ENCODE measurements at regions not wholly inside any gene's neighbourhood (a gene's known extent, or its start where the extent isn't known, plus 50 kb on each side); places are given as distances from the start of the nearest gene placed in this dataset.

DNA sequence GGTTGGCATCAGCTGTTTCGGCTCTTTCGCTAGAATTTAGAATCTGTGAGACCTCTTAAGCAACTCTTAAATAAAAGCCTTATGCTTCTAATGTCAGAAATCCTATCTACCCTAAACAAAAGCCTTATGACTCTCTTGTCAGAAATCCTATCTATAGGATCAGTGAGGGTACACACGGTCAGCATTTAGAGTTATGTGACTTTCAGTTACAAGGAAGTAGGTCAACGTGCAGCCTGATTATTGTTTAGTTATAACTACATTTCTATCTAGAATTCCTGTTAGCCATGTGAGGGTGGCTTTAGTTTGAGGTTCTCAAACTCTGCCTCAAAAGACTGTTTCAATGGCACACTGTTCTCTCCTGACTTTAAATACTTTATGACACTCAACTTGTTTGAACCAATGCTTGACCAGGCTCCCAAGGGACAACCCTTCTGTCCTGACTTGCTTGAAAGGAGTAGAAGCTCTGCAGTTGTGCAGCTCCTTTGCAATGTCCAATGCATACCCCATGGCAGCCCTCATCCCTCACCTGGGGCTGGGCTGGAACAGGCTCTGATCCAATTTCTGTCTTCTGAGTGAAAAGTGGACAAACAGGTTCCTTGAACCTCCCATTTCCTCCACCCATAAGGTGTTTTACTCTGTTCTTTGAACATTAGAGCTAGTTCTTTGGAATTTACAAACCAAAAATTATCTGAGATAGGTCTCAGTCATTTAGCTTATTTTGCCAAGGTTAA is 251.6 kb upstream of the PIK3R1 start:
- FAIRE-seq (no peak), DNase-seq (peak in 2 of 5 donors; percentile 16 to 40)

DNA sequence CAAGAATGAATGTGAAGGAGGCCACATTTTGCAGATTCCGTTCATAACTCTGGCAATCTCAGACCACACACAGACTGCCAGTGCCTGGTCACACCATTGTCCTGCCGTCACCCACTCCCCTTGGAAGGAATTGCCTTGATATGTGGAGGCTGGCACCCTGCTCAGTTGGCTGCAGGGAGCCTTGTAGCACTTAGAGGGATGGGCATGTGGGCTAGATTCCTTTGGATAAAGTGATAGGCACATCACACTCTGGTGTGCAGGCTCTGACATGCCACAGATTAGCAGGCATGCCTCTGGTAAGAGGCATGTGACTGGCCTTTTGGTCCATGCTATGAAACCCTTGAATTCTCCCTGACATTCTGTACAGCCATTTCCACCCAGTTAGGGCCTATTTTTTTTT is 254.6 kb upstream of the PIK3R1 start:
- Histone ChIP-seq H3K27me3 (ENCODE audit: control insufficient read depth, insufficient read depth, low read length) (no peaks in the 10 kb centered on the region), H3K4me3 (ENCODE audit: low read length in 3 of 3) (no peak overlapping the region), H3K27ac (ENCODE audit: low read depth in 2 of 2, low read length in 2 of 2) (no peak overlapping the region), H3K9me3 (ENCODE audit: control insufficient read depth in 2 of 3, insufficient read depth in 1 of 3, low read length in 3 of 3) (no peaks in the 10 kb centered on the region), H3K4me1 (ENCODE audit: control insufficient read depth in 2 of 3, insufficient read depth in 2 of 3, low read depth in 1 of 3, low read length in 3 of 3) (peaks cover 0 to 5% (median 2%) of the 10 kb centered on the region in 3 donors), H3K36me3 (ENCODE audit: control insufficient read depth in 2 of 3, insufficient read depth in 3 of 3, low read length in 3 of 3) (no peaks in the 10 kb centered on the region), H3K9ac (ENCODE audit: low read length in 3 of 3) (no peak overlapping the region)
- DNase-seq (no peak), FAIRE-seq (no peak)
- intact Hi-C loops (cut with DNase I), result no loop called here
- TF ChIP-seq, protein P1, sequence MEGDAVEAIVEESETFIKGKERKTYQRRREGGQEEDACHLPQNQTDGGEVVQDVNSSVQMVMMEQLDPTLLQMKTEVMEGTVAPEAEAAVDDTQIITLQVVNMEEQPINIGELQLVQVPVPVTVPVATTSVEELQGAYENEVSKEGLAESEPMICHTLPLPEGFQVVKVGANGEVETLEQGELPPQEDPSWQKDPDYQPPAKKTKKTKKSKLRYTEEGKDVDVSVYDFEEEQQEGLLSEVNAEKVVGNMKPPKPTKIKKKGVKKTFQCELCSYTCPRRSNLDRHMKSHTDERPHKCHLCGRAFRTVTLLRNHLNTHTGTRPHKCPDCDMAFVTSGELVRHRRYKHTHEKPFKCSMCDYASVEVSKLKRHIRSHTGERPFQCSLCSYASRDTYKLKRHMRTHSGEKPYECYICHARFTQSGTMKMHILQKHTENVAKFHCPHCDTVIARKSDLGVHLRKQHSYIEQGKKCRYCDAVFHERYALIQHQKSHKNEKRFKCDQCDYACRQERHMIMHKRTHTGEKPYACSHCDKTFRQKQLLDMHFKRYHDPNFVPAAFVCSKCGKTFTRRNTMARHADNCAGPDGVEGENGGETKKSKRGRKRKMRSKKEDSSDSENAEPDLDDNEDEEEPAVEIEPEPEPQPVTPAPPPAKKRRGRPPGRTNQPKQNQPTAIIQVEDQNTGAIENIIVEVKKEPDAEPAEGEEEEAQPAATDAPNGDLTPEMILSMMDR (IDR thresholded peaks at IDR 0.05; ENCODE audit: borderline replicate concordance, extremely low read depth, insufficient read depth), result no peak

More for the DNA sequence above, 251.6 kb upstream of the PIK3R1 start:
- H3K27me3 ChIP-seq (ENCODE audit: control insufficient read depth, insufficient read depth, low read length), result no peaks in the 10 kb centered on the region
- H3K4me3 ChIP-seq (ENCODE audit: low read length in 3 of 3), result no peak overlapping the region
- no peak overlapping the region for H3K9ac ChIP-seq (ENCODE audit: low read length in 3 of 3)
- intact Hi-C loops (cut with DNase I), result no loop called here
- H3K9me3 ChIP-seq (ENCODE audit: control insufficient read depth in 2 of 3, insufficient read depth in 1 of 3, low read length in 3 of 3), result no peaks in the 10 kb centered on the region
- H3K4me1 ChIP-seq (ENCODE audit: control insufficient read depth in 2 of 3, insufficient read depth in 2 of 3, low read depth in 1 of 3, low read length in 3 of 3), result peaks cover 0 to 5% (median 2%) of the 10 kb centered on the region in 3 donors
- TF ChIP-seq, protein P1 (IDR thresholded peaks at IDR 0.05; ENCODE audit: borderline replicate concordance, extremely low read depth, insufficient read depth), result no peak
- H3K27ac ChIP-seq (ENCODE audit: low read depth in 2 of 2, low read length in 2 of 2), result no peak overlapping the region
- H3K36me3 ChIP-seq (ENCODE audit: control insufficient read depth in 2 of 3, insufficient read depth in 3 of 3, low read length in 3 of 3), result no peaks in the 10 kb centered on the region

DNA sequence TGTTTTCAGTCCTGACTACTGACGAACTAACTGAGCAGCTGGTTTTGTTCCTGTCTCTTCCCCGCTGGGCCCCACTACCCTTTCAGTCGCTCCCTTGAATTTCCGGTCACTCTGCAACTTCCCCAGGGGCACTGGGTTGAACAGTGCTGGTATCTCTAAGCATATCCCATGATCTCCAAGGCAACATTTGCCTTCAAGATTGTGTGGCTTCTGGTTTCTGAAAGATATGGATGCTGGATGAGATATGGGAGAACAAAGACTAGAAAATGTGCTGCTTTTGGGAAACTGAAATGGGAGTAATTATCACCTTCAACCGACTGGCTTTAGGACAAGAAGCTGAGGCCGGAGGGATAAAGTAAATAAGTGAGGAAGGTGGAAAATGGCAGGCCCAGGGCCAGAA is 258.2 kb upstream of the PIK3R1 start:
- H3K4me3 ChIP-seq (ENCODE audit: low read length in 3 of 3), result no peak overlapping the region
- intact Hi-C loops (cut with DNase I), result no loop called here
- H3K36me3 ChIP-seq (ENCODE audit: control insufficient read depth in 2 of 3, insufficient read depth in 3 of 3, low read length in 3 of 3), result no peaks in the 10 kb centered on the region
- no peaks in the 10 kb centered on the region for H3K9me3 ChIP-seq (ENCODE audit: control insufficient read depth in 2 of 3, insufficient read depth in 1 of 3, low read length in 3 of 3)
- TF ChIP-seq, protein P1 (IDR thresholded peaks at IDR 0.05; ENCODE audit: borderline replicate concordance, extremely low read depth, insufficient read depth), result no peak
- no peaks in the 10 kb centered on the region for H3K4me1 ChIP-seq (ENCODE audit: control insufficient read depth in 2 of 3, insufficient read depth in 2 of 3, low read depth in 1 of 3, low read length in 3 of 3)
- H3K27ac ChIP-seq (ENCODE audit: low read depth in 2 of 2, low read length in 2 of 2), result no peak overlapping the region
- no peak overlapping the region for H3K9ac ChIP-seq (ENCODE audit: low read length in 3 of 3)
- FAIRE-seq (no peak), DNase-seq (peak in 1 of 5 donors; percentile 9)
- no peaks in the 10 kb centered on the region for H3K27me3 ChIP-seq (ENCODE audit: control insufficient read depth, insufficient read depth, low read length)

All from kidney (tissue), 13 donors.